8988T (cell line): ENCODE measurements at regions not wholly inside any gene's neighbourhood (a gene's known extent, or its start where the extent isn't known, plus 50 kb on each side); places are given as distances from the start of the nearest gene placed in this dataset.

ENCODE experiments used
- DNase-seq: peaks from one replicate; pipeline ENCODE4 v3.0.0; 2011

GRCh38 chr3:106184540-106185457 is 316.0 kb upstream of the CBLB start:
- no peak for DNase-seq

GRCh38 chr3:106185949-106186348 is 317.1 kb upstream of the CBLB start:
- no peak for DNase-seq

GRCh38 chr3:106190296-106190695 is 321.5 kb upstream of the CBLB start:
- DNase-seq: no peak

- DNase-seq: no peak
Observed at GRCh38 chr3:106191211-106191610, 322.4 kb upstream of the CBLB start.

- no peak for DNase-seq
Observed at GRCh38 chr3:106191913-106192312, 323.1 kb upstream of the CBLB start.

GRCh38 chr3:106193876-106194275 is 325.1 kb upstream of the CBLB start:
- no peak for DNase-seq

- no peak for DNase-seq
Observed at GRCh38 chr3:106194726-106195125, 325.9 kb upstream of the CBLB start.

- no peak for DNase-seq
Observed at GRCh38 chr3:106197532-106198194, 328.9 kb upstream of the CBLB start.

GRCh38 chr3:106204160-106204868 is 335.5 kb upstream of the CBLB start:
- DNase-seq: no peak

GRCh38 chr3:106206146-106206545 is 337.3 kb upstream of the CBLB start:
- DNase-seq: no peak

GRCh38 chr3:106206613-106207012 is 337.8 kb upstream of the CBLB start:
- DNase-seq: no peak

- no peak for DNase-seq
Observed at GRCh38 chr3:106208251-106208650, 339.4 kb upstream of the CBLB start.

- no peak for DNase-seq
Observed at GRCh38 chr3:106208967-106209366, 340.2 kb upstream of the CBLB start.

GRCh38 chr3:106209482-106209881 is 340.7 kb upstream of the CBLB start:
- DNase-seq: no peak

- no peak for DNase-seq
Observed at GRCh38 chr3:106210923-106211322, 342.1 kb upstream of the CBLB start.

GRCh38 chr3:106212665-106213222 is 343.9 kb upstream of the CBLB start:
- no peak for DNase-seq

- no peak for DNase-seq
Observed at GRCh38 chr3:106213954-106214353, 345.1 kb upstream of the CBLB start.

GRCh38 chr3:106214641-106215040 is 345.8 kb upstream of the CBLB start:
- no peak for DNase-seq

GRCh38 chr3:106215047-106215446 is 346.2 kb upstream of the CBLB start:
- DNase-seq: no peak

GRCh38 chr3:106217745-106218144 is 348.9 kb upstream of the CBLB start:
- no peak for DNase-seq

GRCh38 chr3:106227068-106227467 is 358.3 kb upstream of the CBLB start:
- no peak for DNase-seq

GRCh38 chr3:106228271-106228670 is 359.5 kb upstream of the CBLB start:
- no peak for DNase-seq
